ENCODE measurements at regions not wholly inside any gene's neighbourhood (a gene's known extent, or its start where the extent isn't known, plus 50 kb on each side); places are given as distances from the start of the nearest gene placed in this dataset.

DNA sequence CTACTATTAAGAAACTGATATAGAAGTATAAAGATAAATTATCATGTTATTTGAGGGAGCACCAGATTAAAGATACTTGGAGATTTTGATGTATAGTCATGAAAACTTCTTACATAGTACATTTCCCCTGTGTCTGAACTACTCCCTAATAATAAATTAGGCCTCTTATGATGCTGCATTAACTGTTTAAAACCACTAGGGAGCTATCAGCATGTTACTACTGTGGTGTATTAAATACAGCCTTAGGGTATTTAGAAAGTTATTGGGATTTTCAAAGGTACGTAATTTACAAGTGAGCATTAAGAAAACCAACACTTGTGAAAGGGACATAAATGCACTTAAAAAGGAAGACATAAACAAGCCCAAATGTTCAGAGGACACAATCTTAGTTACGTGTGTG lies 714.0 kb downstream of the EPHA4 start:
- Mint-ChIP-seq H3K27ac (no peak overlapping the region), H3K4me1 (ENCODE audit: low read depth) (no peaks in the 10 kb centered on the region), H3K36me3 (ENCODE audit: low read depth) (no peaks in the 10 kb centered on the region), H3K9me3 (ENCODE audit: insufficient read depth) (no peaks in the 10 kb centered on the region), H3K4me3 (no peak overlapping the region), H3K27me3 (ENCODE audit: low read depth) (no peaks in the 10 kb centered on the region)
- DNase-seq (no peak), ATAC-seq (no peak)
- ChIA-PET CTCF (no interaction called here), POLR2A (no interaction called here)

DNA sequence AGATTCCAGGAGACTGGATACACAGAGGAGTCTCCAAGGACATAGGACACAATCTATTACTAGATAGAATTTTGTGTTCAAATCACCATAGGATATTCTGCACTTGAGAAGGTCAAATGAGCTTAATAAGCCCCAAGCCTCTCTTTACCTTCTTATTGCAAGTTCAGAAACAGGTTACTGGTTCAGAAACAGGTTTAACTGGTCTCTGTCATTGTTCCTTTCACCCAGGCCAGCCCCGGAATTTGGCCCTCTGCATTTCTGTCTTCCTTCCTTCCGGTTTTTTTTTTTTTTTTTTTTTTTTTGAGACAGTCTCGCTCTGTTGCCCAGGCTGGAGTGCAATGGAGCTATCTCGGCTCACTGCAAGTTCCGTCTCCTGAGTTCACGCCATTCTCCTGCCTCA lies 700.2 kb downstream of the EPHA4 start:
- Mint-ChIP-seq H3K4me3 (no peak overlapping the region), H3K4me1 (ENCODE audit: low read depth) (no peaks in the 10 kb centered on the region), H3K9me3 (ENCODE audit: insufficient read depth) (peaks cover 4% of the 10 kb centered on the region), H3K27me3 (ENCODE audit: low read depth) (no peaks in the 10 kb centered on the region), H3K27ac (no peak overlapping the region), H3K36me3 (ENCODE audit: low read depth) (no peaks in the 10 kb centered on the region)
- ATAC-seq (no peak), DNase-seq (no peak)
- ChIA-PET POLR2A (interaction anchor here (0.6 kb wide), 1 partner anchor 1393 kb away, joined by 3 read pairs; no protein-coding TSS in a partner anchor), CTCF (no interaction called here)

DNA sequence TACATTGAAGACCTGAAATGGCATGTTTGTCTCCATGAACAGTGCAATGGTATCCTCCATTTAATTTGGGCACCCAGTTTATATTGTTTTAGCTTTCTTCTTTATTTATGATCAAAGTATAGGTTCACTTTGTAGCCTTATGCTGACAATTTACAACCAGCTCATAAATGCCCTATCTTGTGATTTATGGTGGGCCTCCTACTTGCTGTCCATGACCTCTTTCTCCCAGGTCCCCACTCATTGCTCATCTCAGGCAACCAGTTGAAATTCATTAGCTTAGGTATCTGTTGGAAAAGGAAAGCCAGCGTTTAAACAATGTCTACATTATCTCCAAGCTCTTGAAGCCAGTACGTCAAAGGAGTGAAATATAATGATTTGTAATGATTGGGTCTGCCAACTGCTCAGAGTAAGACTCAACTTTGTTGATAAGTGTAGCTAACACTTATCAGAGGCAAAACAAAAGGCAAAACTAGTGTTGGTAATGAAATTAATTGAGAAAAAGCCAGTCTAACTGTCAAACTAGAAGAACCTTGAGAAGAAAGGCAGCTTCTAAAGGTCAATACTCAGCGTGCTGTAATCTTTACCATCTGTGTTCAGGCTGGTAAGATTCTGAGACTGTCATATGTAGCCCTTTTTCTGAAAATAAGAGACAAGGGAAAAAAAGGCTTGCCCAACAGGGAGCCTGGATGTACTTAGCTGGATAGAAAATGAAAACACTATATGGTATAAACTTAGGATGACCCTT lies 695.9 kb downstream of the EPHA4 start:
- POLR2A ChIA-PET: no interaction called here
- no peaks in the 10 kb centered on the region for H3K4me1 Mint-ChIP-seq (ENCODE audit: low read depth)
- no peaks in the 10 kb centered on the region for H3K9me3 Mint-ChIP-seq (ENCODE audit: insufficient read depth)
- no peak overlapping the region for H3K4me3 Mint-ChIP-seq
- DNase-seq: no peak
- H3K36me3 Mint-ChIP-seq (ENCODE audit: low read depth): no peaks in the 10 kb centered on the region
- no peaks in the 10 kb centered on the region for H3K27me3 Mint-ChIP-seq (ENCODE audit: low read depth)
- ATAC-seq: no peak
- CTCF ChIA-PET: no interaction called here
- H3K27ac Mint-ChIP-seq: no peak overlapping the region

DNA sequence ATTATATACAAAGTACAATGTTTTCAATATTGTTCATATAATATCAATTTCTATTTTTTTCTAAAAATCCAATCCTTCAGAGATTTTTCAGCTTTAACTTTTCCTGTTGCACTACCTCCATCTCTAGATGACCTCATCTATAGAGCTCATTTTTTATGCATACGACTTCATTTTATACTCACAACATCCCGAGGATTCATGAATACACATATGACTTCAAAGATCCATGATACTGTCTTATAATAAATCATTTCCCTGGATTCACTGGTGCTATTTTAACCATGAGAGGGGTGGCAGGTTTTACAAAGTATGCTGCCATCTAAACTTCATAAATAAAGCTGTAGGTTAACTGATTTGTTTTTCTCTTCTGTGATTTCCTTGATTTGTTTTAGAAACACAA lies 694.6 kb downstream of the EPHA4 start:
- no peaks in the 10 kb centered on the region for H3K9me3 Mint-ChIP-seq (ENCODE audit: insufficient read depth)
- H3K4me1 Mint-ChIP-seq (ENCODE audit: low read depth): no peaks in the 10 kb centered on the region
- no peaks in the 10 kb centered on the region for H3K27me3 Mint-ChIP-seq (ENCODE audit: low read depth)
- no peak overlapping the region for H3K4me3 Mint-ChIP-seq
- POLR2A ChIA-PET: no interaction called here
- H3K27ac Mint-ChIP-seq: no peak overlapping the region
- no peak for DNase-seq
- no peak for ATAC-seq
- no peaks in the 10 kb centered on the region for H3K36me3 Mint-ChIP-seq (ENCODE audit: low read depth)
- CTCF ChIA-PET: no interaction called here

DNA sequence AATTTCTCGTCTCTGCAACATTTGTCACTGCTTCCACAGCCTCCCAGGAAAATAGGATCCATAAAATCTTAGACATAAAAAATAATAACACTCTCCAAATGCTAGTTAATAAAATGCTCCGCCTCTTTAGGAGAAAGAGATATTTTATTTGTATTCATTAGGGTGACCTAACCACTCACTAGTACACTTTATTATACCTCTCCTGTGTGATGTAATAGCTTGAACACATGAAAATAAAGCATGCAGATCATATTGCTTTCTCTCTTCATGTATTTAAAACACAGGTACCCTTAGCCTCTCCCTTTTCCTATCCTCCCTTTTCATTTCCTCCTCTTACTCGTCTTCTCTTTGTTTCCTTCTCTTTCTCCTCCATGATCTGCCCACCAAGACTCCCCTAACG lies 694.2 kb downstream of the EPHA4 start:
- Mint-ChIP-seq H3K4me1 (ENCODE audit: low read depth) (no peaks in the 10 kb centered on the region), H3K36me3 (ENCODE audit: low read depth) (no peaks in the 10 kb centered on the region), H3K9me3 (ENCODE audit: insufficient read depth) (no peaks in the 10 kb centered on the region), H3K4me3 (no peak overlapping the region), H3K27me3 (ENCODE audit: low read depth) (no peaks in the 10 kb centered on the region), H3K27ac (no peak overlapping the region)
- POLR2A ChIA-PET: no interaction called here
- DNase-seq (no peak), ATAC-seq (no peak)
- CTCF ChIA-PET: no interaction called here

DNA sequence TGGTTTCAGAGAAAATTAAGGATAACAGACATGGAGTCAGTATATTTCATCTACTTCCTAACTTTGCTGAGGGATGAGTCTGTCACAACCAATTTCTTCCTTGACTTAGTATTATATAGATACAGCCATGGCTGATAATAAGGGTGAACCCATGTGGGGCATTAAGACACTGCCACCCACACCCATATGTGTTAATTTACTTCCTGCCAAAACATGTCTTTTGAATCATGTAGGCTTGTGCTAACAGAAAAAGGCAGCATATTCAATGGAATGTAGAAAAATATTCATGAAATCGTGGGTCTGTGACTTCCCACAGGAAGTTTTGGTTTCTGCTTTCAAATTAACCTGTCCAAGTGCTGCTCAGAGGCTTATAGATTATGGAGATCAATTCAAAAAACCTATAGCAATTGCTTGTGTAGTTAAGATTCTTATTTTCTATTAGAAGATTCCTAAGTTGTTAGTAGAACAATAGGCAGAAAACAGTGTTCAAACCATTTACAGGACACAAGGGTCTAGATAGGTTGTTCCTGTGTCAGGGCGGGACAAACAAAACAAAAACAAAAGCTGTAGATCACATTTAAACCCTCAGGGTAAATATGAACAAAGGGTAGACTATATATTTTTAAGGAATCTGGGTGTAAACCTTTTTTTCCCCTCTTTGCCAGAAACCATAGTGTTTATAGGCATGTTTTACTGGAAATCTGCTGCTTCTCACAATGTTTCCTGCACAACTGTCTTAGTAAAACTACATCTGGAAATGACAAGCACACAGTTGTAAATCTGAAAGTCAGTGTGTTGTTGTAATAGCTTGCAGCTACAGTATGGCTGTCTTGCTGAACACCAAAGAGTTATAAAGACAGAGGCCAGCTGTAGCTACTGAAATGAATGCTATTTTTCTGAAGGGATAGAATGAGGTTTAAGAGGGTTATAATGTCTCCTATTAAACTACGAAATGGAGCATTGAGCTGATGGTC lies 691.2 kb downstream of the EPHA4 start:
- Mint-ChIP-seq H3K4me1 (ENCODE audit: low read depth) (no peaks in the 10 kb centered on the region), H3K27me3 (ENCODE audit: low read depth) (no peaks in the 10 kb centered on the region), H3K4me3 (no peak overlapping the region), H3K9me3 (ENCODE audit: insufficient read depth) (no peaks in the 10 kb centered on the region), H3K36me3 (ENCODE audit: low read depth) (no peaks in the 10 kb centered on the region), H3K27ac (no peak overlapping the region)
- ChIA-PET POLR2A (no interaction called here), CTCF (no interaction called here)
- DNase-seq: no peak
- ATAC-seq: no peak

DNA sequence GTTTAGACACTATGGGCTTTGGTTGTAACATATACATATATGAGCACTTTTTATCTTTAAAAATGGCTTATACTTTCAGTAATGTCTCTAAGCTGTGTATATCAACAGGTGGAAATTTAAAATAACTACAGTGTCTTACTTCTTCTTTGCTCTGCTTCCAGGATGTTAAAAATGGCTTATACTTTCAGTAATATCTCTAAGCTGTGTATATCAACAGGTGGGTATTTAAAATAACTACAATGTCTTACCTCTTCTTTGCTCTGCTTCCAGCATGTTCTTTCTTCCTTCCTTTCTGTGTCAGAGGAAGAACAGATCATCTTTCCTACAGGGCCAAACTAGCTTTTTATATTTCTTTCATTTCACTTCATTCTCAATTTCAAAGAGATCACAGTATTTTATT lies 689.6 kb downstream of the EPHA4 start:
- H3K36me3 Mint-ChIP-seq (ENCODE audit: low read depth): no peaks in the 10 kb centered on the region

DNA sequence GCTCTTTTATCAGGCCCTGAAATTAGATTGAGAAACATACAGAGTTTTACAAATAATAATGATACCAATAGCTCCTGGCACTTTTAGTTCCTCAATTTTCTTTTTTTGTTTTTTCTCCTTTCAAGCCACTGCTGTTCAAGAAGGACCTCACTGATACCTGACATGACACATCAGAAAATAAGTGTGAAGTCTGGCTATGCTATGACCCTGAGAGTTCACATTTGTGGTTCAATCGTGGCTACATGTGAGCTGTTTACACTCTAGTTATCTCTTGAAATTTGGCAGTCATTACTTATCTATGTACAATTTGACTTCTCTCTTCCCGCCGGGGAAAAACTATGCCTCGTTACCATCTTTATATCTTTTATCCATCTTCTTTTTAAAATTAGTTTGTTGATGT lies 686.5 kb downstream of the EPHA4 start:
- no peak for ATAC-seq
- no peaks in the 10 kb centered on the region for H3K4me1 Mint-ChIP-seq (ENCODE audit: low read depth)
- ChIA-PET POLR2A (no interaction called here), CTCF (no interaction called here)
- no peaks in the 10 kb centered on the region for H3K36me3 Mint-ChIP-seq (ENCODE audit: low read depth)
- no peak overlapping the region for H3K4me3 Mint-ChIP-seq
- H3K9me3 Mint-ChIP-seq (ENCODE audit: insufficient read depth): no peaks in the 10 kb centered on the region
- no peak for DNase-seq
- H3K27me3 Mint-ChIP-seq (ENCODE audit: low read depth): no peaks in the 10 kb centered on the region
- no peak overlapping the region for H3K27ac Mint-ChIP-seq

More for the DNA sequence above, 689.6 kb downstream of the EPHA4 start:
- DNase-seq: no peak
- Mint-ChIP-seq H3K27ac (no peak overlapping the region), H3K4me1 (ENCODE audit: low read depth) (no peaks in the 10 kb centered on the region), H3K4me3 (no peak overlapping the region), H3K9me3 (ENCODE audit: insufficient read depth) (no peaks in the 10 kb centered on the region), H3K27me3 (ENCODE audit: low read depth) (no peaks in the 10 kb centered on the region)
- POLR2A ChIA-PET: no interaction called here
- no peak for ATAC-seq
- CTCF ChIA-PET: no interaction called here

DNA sequence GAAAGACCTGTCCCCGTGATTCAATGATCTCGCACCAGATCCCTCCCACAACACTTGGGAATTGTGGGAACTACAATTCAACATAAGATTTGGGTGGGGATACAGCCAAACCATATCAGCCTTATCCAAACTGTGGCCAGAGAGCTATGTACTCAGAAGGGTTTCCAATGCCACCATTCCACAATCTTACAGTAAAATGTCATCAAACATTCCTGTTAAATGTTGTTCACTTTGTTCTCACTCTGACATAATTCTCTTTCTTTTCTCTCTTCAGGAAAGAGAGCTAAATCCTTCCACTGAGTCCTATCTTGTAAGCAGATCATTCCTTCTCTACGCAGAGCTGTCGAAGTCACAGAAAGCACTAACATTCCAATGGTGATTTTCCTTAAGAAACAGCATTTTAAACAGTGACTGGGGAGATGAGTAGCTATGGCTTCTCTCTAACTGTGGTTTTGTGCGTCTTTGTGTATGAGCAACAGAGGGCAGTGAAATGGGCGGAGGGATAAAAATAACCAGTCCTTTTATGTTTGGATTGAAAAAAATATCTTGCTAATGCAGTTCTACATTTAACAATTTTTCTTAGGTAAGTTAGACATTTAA lies 684.7 kb downstream of the EPHA4 start:
- Mint-ChIP-seq H3K4me3 (no peak overlapping the region), H3K4me1 (ENCODE audit: low read depth) (no peaks in the 10 kb centered on the region), H3K36me3 (ENCODE audit: low read depth) (no peaks in the 10 kb centered on the region), H3K9me3 (ENCODE audit: insufficient read depth) (no peaks in the 10 kb centered on the region), H3K27me3 (ENCODE audit: low read depth) (no peaks in the 10 kb centered on the region), H3K27ac (no peak overlapping the region)
- ChIA-PET CTCF (no interaction called here), POLR2A (no interaction called here)
- DNase-seq (no peak), ATAC-seq (no peak)

DNA sequence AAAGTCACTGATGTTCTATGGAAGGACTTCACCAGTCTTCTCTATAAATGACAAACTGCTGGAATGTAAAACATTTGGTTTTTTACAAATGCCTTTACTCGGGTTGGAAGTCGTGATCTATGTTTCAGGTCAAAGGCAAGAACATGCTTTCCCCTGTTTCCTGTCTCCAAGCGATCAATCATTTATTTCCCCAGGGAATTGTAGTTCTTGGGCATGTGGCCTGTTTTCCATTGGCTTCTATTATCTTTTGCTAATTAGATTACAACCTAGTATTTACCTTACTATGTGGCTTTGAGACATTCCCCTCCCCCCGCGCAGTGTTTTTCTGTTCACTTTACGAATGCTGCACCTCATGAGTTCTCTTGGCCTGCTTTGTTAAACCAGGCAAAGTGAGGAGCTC lies 684.2 kb downstream of the EPHA4 start:
- DNase-seq (no peak), ATAC-seq (no peak)
- ChIA-PET CTCF (no interaction called here), POLR2A (no interaction called here)
- H3K27me3 Mint-ChIP-seq (ENCODE audit: low read depth): no peaks in the 10 kb centered on the region
- no peaks in the 10 kb centered on the region for H3K36me3 Mint-ChIP-seq (ENCODE audit: low read depth)
- no peaks in the 10 kb centered on the region for H3K9me3 Mint-ChIP-seq (ENCODE audit: insufficient read depth)
- H3K27ac Mint-ChIP-seq: no peak overlapping the region
- no peaks in the 10 kb centered on the region for H3K4me1 Mint-ChIP-seq (ENCODE audit: low read depth)
- H3K4me3 Mint-ChIP-seq: no peak overlapping the region

DNA sequence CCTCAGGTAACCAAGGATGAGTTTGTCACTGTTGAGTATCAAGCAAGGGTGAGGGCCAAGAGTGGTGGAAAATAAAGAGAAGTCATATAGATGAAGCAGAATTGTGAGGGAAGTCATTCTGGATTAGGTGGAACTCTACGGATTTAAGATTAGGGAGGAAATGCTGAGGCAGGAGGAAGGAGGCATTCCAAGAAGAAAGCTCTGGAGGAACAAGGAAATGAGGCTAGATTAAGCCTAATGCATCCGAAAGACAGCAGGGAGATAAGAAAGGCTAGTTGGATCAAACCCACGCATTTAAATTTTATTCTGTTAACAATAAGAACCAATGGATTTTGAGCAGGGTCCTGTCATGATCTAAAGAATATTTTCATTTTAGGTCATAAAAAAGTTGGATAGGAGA lies 681.2 kb downstream of the EPHA4 start:
- CTCF ChIA-PET: interaction anchor here (0.5 kb wide), 1 partner anchor 612 kb away, joined by 3 read pairs; no protein-coding TSS in a partner anchor
- no peaks in the 10 kb centered on the region for H3K4me1 Mint-ChIP-seq (ENCODE audit: low read depth)
- H3K27ac Mint-ChIP-seq: no peak overlapping the region

DNA sequence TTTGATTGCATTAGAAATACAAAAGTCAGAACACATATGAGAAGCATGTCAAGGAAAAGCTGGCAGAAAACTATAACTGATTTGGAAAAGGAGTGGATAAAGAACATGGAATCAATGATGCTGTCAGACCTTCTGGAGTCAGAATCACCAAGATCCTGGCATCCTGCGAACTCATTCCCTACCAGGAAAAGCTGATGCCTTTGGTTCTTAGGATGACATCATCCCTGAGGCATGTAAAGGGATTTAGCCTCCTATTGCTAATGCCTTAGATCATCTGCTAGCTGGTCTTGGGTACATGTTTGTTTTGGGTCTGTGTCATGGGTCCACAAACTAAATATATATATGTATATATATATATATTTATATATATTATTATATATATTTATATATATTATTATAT lies 680.7 kb downstream of the EPHA4 start:
- no peaks in the 10 kb centered on the region for H3K4me1 Mint-ChIP-seq (ENCODE audit: low read depth)
- no peaks in the 10 kb centered on the region for H3K36me3 Mint-ChIP-seq (ENCODE audit: low read depth)
- no peaks in the 10 kb centered on the region for H3K9me3 Mint-ChIP-seq (ENCODE audit: insufficient read depth)
- no peak overlapping the region for H3K4me3 Mint-ChIP-seq
- no peak for DNase-seq
- POLR2A ChIA-PET: no interaction called here
- ATAC-seq: no peak
- no peak overlapping the region for H3K27ac Mint-ChIP-seq
- no peaks in the 10 kb centered on the region for H3K27me3 Mint-ChIP-seq (ENCODE audit: low read depth)
- CTCF ChIA-PET: interaction anchor here (0.5 kb wide), 1 partner anchor 612 kb away, joined by 3 read pairs; no protein-coding TSS in a partner anchor

More for the DNA sequence above, 681.2 kb downstream of the EPHA4 start:
- H3K27me3 Mint-ChIP-seq (ENCODE audit: low read depth): no peaks in the 10 kb centered on the region
- POLR2A ChIA-PET: no interaction called here
- ATAC-seq (no peak), DNase-seq (no peak)
- H3K36me3 Mint-ChIP-seq (ENCODE audit: low read depth): no peaks in the 10 kb centered on the region
- no peaks in the 10 kb centered on the region for H3K9me3 Mint-ChIP-seq (ENCODE audit: insufficient read depth)
- H3K4me3 Mint-ChIP-seq: no peak overlapping the region
